Ishikawa (cell line): ENCODE measurements at regions not wholly inside any gene's neighbourhood (a gene's known extent, or its start where the extent isn't known, plus 50 kb on each side); places are given as distances from the start of the nearest gene placed in this dataset.

Experiments
- CEBPB ChIP-seq: IDR thresholded peaks from 2 replicates; pipeline ENCODE4 v1.6.1; 2012
- CREB1 ChIP-seq: IDR thresholded peaks from 2 replicates; pipeline ENCODE4 v1.6.1; 2012; ENCODE audit warnings: low read depth
- EGR1 ChIP-seq: IDR thresholded peaks from 2 replicates; pipeline ENCODE4 v1.6.1; 2012
- EP300 ChIP-seq: IDR thresholded peaks from 2 replicates; pipeline ENCODE4 v1.6.1; 2012; ENCODE audit warnings: borderline replicate concordance
- FOXM1 ChIP-seq: IDR thresholded peaks from 2 replicates; pipeline ENCODE4 v1.6.1; 2012; ENCODE audit warnings: low read depth, borderline replicate concordance
- MAX ChIP-seq: IDR thresholded peaks from 2 replicates; pipeline ENCODE4 v1.6.1; 2012
- NFIC ChIP-seq: IDR thresholded peaks from 2 replicates; pipeline ENCODE4 v1.6.1; 2012
- RAD21 ChIP-seq: IDR thresholded peaks from 2 replicates; pipeline ENCODE4 v1.6.1; 2012; ENCODE audit warnings: low read depth
- REST ChIP-seq: IDR thresholded peaks from 2 replicates; pipeline ENCODE4 v1.6.1; 2012; ENCODE audit warnings: low read depth, mild to moderate bottlenecking
- TAF1 ChIP-seq: IDR thresholded peaks from 2 replicates; pipeline ENCODE4 v1.6.1; 2012; ENCODE audit warnings: low read depth, mild to moderate bottlenecking
- TCF12 ChIP-seq: IDR thresholded peaks from 2 replicates; pipeline ENCODE4 v1.6.1; 2012; ENCODE audit warnings: low read depth
- TEAD4 ChIP-seq: IDR thresholded peaks from 2 replicates; pipeline ENCODE4 v1.6.1; 2012
- USF1 ChIP-seq: IDR thresholded peaks from 2 replicates; pipeline ENCODE4 v1.6.1; 2012
- YY1 ChIP-seq: IDR thresholded peaks from 2 replicates; pipeline ENCODE4 v1.6.1; 2012; ENCODE audit warnings: low read depth
- ZBTB7A ChIP-seq: IDR thresholded peaks from 2 replicates; pipeline ENCODE4 v1.6.1; 2012; ENCODE audit warnings: low read depth

GRCh38 chr2:239854596-239854995 lies 170.5 kb downstream of the NDUFA10 start:
- TF ChIP-seq FOXM1 (no peak), TEAD4 (no peak), TAF1 (no peak), TCF12 (no peak), NFIC (no peak), EP300 (no peak), REST (no peak), USF1 (no peak), ZBTB7A (no peak), CREB1 (no peak), RAD21 (no peak), EGR1 (no peak), CEBPB (no peak), MAX (no peak), YY1 (no peak)

GRCh38 chr2:239853706-239854327 lies 171.3 kb downstream of the NDUFA10 start:
- TF ChIP-seq YY1 (no peak), NFIC (no peak), REST (no peak), USF1 (no peak), EP300 (no peak), EGR1 (no peak)

GRCh38 chr2:239853121-239853520 lies 172.0 kb downstream of the NDUFA10 start:
- no peak for TF ChIP-seq ZBTB7A
- TF ChIP-seq YY1: no peak
- TF ChIP-seq TEAD4: no peak
- TF ChIP-seq REST: no peak
- no peak for TF ChIP-seq RAD21
- no peak for TF ChIP-seq CREB1
- no peak for TF ChIP-seq USF1
- TF ChIP-seq NFIC: no peak
- TF ChIP-seq EGR1: no peak
- TF ChIP-seq TAF1: no peak
- TF ChIP-seq CEBPB: no peak

GRCh38 chr2:239852272-239852671 lies 172.9 kb downstream of the NDUFA10 start:
- TF ChIP-seq TAF1 (no peak), TCF12 (no peak), CREB1 (no peak), EGR1 (no peak), TEAD4 (no peak), EP300 (no peak), YY1 (no peak), FOXM1 (no peak), CEBPB (no peak), REST (no peak)
